ENCODE measurements at regions not wholly inside any gene's neighbourhood (a gene's known extent, or its start where the extent isn't known, plus 50 kb on each side); places are given as distances from the start of the nearest gene placed in this dataset.

- Mint-ChIP-seq H3K27me3 (ENCODE audit: unreplicated experiment) (no peaks in the 10 kb centered on the region), H3K9me3 (ENCODE audit: unreplicated experiment) (peaks cover 21% of the 10 kb centered on the region), H3K4me1 (ENCODE audit: unreplicated experiment) (no peaks in the 10 kb centered on the region), H3K36me3 (ENCODE audit: low read depth, unreplicated experiment) (peaks cover 16% of the 10 kb centered on the region), H3K27ac (ENCODE audit: unreplicated experiment) (no peak overlapping the region), H3K4me3 (ENCODE audit: unreplicated experiment) (no peak overlapping the region)
- no peak for TF ChIP-seq CTCF (IDR thresholded peaks at IDR 0.05; ENCODE audit: unreplicated experiment)
- DNase-seq (ENCODE audit: low spot score) = no peak
Observed at GRCh38 chr2:19614066-19614465, 255.6 kb upstream of the OSR1 start.

- peaks cover 7% of the 10 kb centered on the region for H3K36me3 Mint-ChIP-seq (ENCODE audit: low read depth, unreplicated experiment)
- no peak overlapping the region for H3K4me3 Mint-ChIP-seq (ENCODE audit: unreplicated experiment)
- no peaks in the 10 kb centered on the region for H3K4me1 Mint-ChIP-seq (ENCODE audit: unreplicated experiment)
- no peak for DNase-seq (ENCODE audit: low spot score)
- H3K9me3 Mint-ChIP-seq (ENCODE audit: unreplicated experiment) = peaks cover 12% of the 10 kb centered on the region
- H3K27ac Mint-ChIP-seq (ENCODE audit: unreplicated experiment) = no peak overlapping the region
- no peaks in the 10 kb centered on the region for H3K27me3 Mint-ChIP-seq (ENCODE audit: unreplicated experiment)
- TF ChIP-seq CTCF (IDR thresholded peaks at IDR 0.05; ENCODE audit: unreplicated experiment) = no peak
Observed at GRCh38 chr2:19611491-19612332, 253.3 kb upstream of the OSR1 start.

- DNase-seq (ENCODE audit: low spot score) = no peak
- no peak for TF ChIP-seq CTCF (IDR thresholded peaks at IDR 0.05; ENCODE audit: unreplicated experiment)
- H3K9me3 Mint-ChIP-seq (ENCODE audit: unreplicated experiment) = peaks cover 3% of the 10 kb centered on the region
- no peak overlapping the region for H3K27ac Mint-ChIP-seq (ENCODE audit: unreplicated experiment)
- H3K4me1 Mint-ChIP-seq (ENCODE audit: unreplicated experiment) = no peaks in the 10 kb centered on the region
- no peaks in the 10 kb centered on the region for H3K27me3 Mint-ChIP-seq (ENCODE audit: unreplicated experiment)
- H3K36me3 Mint-ChIP-seq (ENCODE audit: low read depth, unreplicated experiment) = no peaks in the 10 kb centered on the region
- no peak overlapping the region for H3K4me3 Mint-ChIP-seq (ENCODE audit: unreplicated experiment)
Observed at GRCh38 chr2:19609266-19609665, 250.8 kb upstream of the OSR1 start.

GRCh38 chr2:19607931-19608771, 249.7 kb upstream of the OSR1 start:
- TF ChIP-seq CTCF (IDR thresholded peaks at IDR 0.05; ENCODE audit: unreplicated experiment) = no peak
- Mint-ChIP-seq H3K9me3 (ENCODE audit: unreplicated experiment) (no peaks in the 10 kb centered on the region), H3K27me3 (ENCODE audit: unreplicated experiment) (no peaks in the 10 kb centered on the region), H3K4me3 (ENCODE audit: unreplicated experiment) (no peak overlapping the region), H3K36me3 (ENCODE audit: low read depth, unreplicated experiment) (no peaks in the 10 kb centered on the region), H3K27ac (ENCODE audit: unreplicated experiment) (no peak overlapping the region), H3K4me1 (ENCODE audit: unreplicated experiment) (no peaks in the 10 kb centered on the region)
- no peak for DNase-seq (ENCODE audit: low spot score)

GRCh38 chr2:19607400-19607799, 249.0 kb upstream of the OSR1 start:
- no peak overlapping the region for H3K4me3 Mint-ChIP-seq (ENCODE audit: unreplicated experiment)
- no peak for DNase-seq (ENCODE audit: low spot score)
- no peak overlapping the region for H3K27ac Mint-ChIP-seq (ENCODE audit: unreplicated experiment)
- H3K4me1 Mint-ChIP-seq (ENCODE audit: unreplicated experiment) = no peaks in the 10 kb centered on the region
- H3K36me3 Mint-ChIP-seq (ENCODE audit: low read depth, unreplicated experiment) = no peaks in the 10 kb centered on the region
- H3K9me3 Mint-ChIP-seq (ENCODE audit: unreplicated experiment) = no peaks in the 10 kb centered on the region
- no peaks in the 10 kb centered on the region for H3K27me3 Mint-ChIP-seq (ENCODE audit: unreplicated experiment)
- no peak for TF ChIP-seq CTCF (IDR thresholded peaks at IDR 0.05; ENCODE audit: unreplicated experiment)
